ENCODE measurements at regions not wholly inside any gene's neighbourhood (a gene's known extent, or its start where the extent isn't known, plus 50 kb on each side); places are given as distances from the start of the nearest gene placed in this dataset.
A peak's percentile ranks its signal among the peaks of the same experiment; 100 is the strongest.
"Not testable (repeated sequence)": the region's sequence is repeated elsewhere in the genome, so short reads cannot be mapped to it uniquely, and the experiment has no call there.

- no peak for DNase-seq (ENCODE audit: low read depth)
These were observed 295.0 kb downstream of the PCDH7 start for GRCh38 chr4:31015123-31015522.

- DNase-seq (ENCODE audit: low read depth) = no peak
These were observed 296.3 kb downstream of the PCDH7 start for GRCh38 chr4:31016322-31017061.

- no peak for DNase-seq (ENCODE audit: low read depth)
These were observed 300.2 kb downstream of the PCDH7 start for GRCh38 chr4:31020363-31020762.

GRCh38 chr4:31021008-31021407, 300.8 kb downstream of the PCDH7 start:
- no peak for DNase-seq (ENCODE audit: low read depth)

- no peak for DNase-seq (ENCODE audit: low read depth)
These were observed 302.5 kb downstream of the PCDH7 start for GRCh38 chr4:31022702-31023101.

GRCh38 chr4:31023109-31023508, 302.9 kb downstream of the PCDH7 start:
- DNase-seq (ENCODE audit: low read depth) = no peak

- no peak for DNase-seq (ENCODE audit: low read depth)
These were observed 303.6 kb downstream of the PCDH7 start for GRCh38 chr4:31023742-31024141.

GRCh38 chr4:31024781-31025180, 304.6 kb downstream of the PCDH7 start:
- not testable (repeated sequence) for DNase-seq (ENCODE audit: low read depth)

- no peak for DNase-seq (ENCODE audit: low read depth)
These were observed 306.1 kb downstream of the PCDH7 start for GRCh38 chr4:31026256-31026655.

GRCh38 chr4:31034550-31034949, 314.4 kb downstream of the PCDH7 start:
- no peak for DNase-seq (ENCODE audit: low read depth)

- no peak for DNase-seq (ENCODE audit: low read depth)
These were observed 315.6 kb downstream of the PCDH7 start for GRCh38 chr4:31035761-31036160.

GRCh38 chr4:31037703-31038102, 317.5 kb downstream of the PCDH7 start:
- DNase-seq (ENCODE audit: low read depth) = no peak

GRCh38 chr4:31039382-31039781, 319.2 kb downstream of the PCDH7 start:
- no peak for DNase-seq (ENCODE audit: low read depth)

- no peak for DNase-seq (ENCODE audit: low read depth)
These were observed 319.9 kb downstream of the PCDH7 start for GRCh38 chr4:31040106-31040505.

GRCh38 chr4:31041385-31041784, 321.2 kb downstream of the PCDH7 start:
- no peak for DNase-seq (ENCODE audit: low read depth)

- no peak for DNase-seq (ENCODE audit: low read depth)
These were observed 321.7 kb downstream of the PCDH7 start for GRCh38 chr4:31041853-31042252.

- DNase-seq (ENCODE audit: low read depth) = no peak
These were observed 323.4 kb downstream of the PCDH7 start for GRCh38 chr4:31043382-31044062.

GRCh38 chr4:31045151-31045550, 325.0 kb downstream of the PCDH7 start:
- DNase-seq (ENCODE audit: low read depth) = no peak

GRCh38 chr4:31045724-31046318, 325.7 kb downstream of the PCDH7 start:
- peak; percentile 31 for DNase-seq (ENCODE audit: low read depth)

GRCh38 chr4:31051151-31051550, 331.0 kb downstream of the PCDH7 start:
- DNase-seq (ENCODE audit: low read depth) = peak; percentile 44

- no peak for DNase-seq (ENCODE audit: low read depth)
These were observed 331.4 kb downstream of the PCDH7 start for GRCh38 chr4:31051565-31051964.

GRCh38 chr4:31052519-31052918, 332.4 kb downstream of the PCDH7 start:
- DNase-seq (ENCODE audit: low read depth) = no peak

- no peak for DNase-seq (ENCODE audit: low read depth)
These were observed 333.3 kb downstream of the PCDH7 start for GRCh38 chr4:31053451-31053850.

Data from LHCN-M2 (cell line).